Testis (tissue), 2 donors: ENCODE measurements at regions not wholly inside any gene's neighbourhood (a gene's known extent, or its start where the extent isn't known, plus 50 kb on each side); places are given as distances from the start of the nearest gene placed in this dataset.

Experiments used
- CTCF ChIP-seq, 3 experiments: fragments of 450-650 bp in 2 of 3; fragments of 200-600 bp in 1 of 3; sonication (generic) in 1 of 3; IDR thresholded peaks; one replicate each; pipeline ENCODE4 v1.5.1; 2016 to 2019; ENCODE audit warnings: antibody characterized with exemption in 3 of 3, mild to moderate bottlenecking in 2 of 3, moderate library complexity in 1 of 3
- POLR2A ChIP-seq: fragments of 450-650 bp; IDR thresholded peaks from one replicate; pipeline ENCODE4 v1.6.1; 2017; ENCODE audit warnings: antibody characterized with exemption, mild to moderate bottlenecking, moderate library complexity

GRCh38 chr12:60602601-60603000, 1006.8 kb downstream of the SLC16A7 start:
- no peak for TF ChIP-seq CTCF (IDR thresholded peaks at IDR 0.05)
- TF ChIP-seq POLR2A, result no peak
